ENCODE measurements at regions not wholly inside any gene's neighbourhood (a gene's known extent, or its start where the extent isn't known, plus 50 kb on each side); places are given as distances from the start of the nearest gene placed in this dataset.
"Not testable (repeated sequence)": the region's sequence is repeated elsewhere in the genome, so short reads cannot be mapped to it uniquely, and the experiment has no call there.

DNA sequence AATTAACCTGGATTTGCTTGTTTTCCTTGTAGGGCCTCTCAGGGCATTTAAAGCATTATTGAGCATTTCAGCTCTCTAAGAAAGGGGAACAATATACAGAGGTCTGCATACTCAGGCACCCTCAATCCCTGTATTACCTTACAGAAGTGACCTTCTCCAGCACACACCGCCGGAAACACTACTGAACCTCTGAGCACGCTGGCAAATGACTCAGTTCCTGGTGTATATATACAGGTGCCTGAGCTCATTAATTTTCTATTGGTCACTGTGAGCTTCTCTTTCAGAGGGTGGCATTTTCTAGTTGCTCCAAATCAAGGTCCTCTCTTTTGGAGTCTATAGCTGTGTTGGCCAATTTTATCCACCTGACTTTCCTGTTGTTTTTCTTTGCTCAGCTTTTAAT is 85.2 kb upstream of the COPS8 start:
- TF ChIP-seq, protein P1, sequence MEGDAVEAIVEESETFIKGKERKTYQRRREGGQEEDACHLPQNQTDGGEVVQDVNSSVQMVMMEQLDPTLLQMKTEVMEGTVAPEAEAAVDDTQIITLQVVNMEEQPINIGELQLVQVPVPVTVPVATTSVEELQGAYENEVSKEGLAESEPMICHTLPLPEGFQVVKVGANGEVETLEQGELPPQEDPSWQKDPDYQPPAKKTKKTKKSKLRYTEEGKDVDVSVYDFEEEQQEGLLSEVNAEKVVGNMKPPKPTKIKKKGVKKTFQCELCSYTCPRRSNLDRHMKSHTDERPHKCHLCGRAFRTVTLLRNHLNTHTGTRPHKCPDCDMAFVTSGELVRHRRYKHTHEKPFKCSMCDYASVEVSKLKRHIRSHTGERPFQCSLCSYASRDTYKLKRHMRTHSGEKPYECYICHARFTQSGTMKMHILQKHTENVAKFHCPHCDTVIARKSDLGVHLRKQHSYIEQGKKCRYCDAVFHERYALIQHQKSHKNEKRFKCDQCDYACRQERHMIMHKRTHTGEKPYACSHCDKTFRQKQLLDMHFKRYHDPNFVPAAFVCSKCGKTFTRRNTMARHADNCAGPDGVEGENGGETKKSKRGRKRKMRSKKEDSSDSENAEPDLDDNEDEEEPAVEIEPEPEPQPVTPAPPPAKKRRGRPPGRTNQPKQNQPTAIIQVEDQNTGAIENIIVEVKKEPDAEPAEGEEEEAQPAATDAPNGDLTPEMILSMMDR (IDR thresholded peaks at IDR 0.05) = no peak
- Histone ChIP-seq H3K36me3 (no peaks in the 10 kb centered on the region), H3K27ac (no peak overlapping the region), H3K27me3 (no peaks in the 10 kb centered on the region), H3K4me3 (no peak overlapping the region), H3K9me3 (no peaks in the 10 kb centered on the region), H3K9ac (ENCODE audit: low read depth in 2 of 2, low read length in 2 of 2) (no peak overlapping the region), H3K4me1 (no peaks in the 10 kb centered on the region)
- no peak for DNase-seq
- intact Hi-C loops (cut with DNase I) = no loop called here

DNA sequence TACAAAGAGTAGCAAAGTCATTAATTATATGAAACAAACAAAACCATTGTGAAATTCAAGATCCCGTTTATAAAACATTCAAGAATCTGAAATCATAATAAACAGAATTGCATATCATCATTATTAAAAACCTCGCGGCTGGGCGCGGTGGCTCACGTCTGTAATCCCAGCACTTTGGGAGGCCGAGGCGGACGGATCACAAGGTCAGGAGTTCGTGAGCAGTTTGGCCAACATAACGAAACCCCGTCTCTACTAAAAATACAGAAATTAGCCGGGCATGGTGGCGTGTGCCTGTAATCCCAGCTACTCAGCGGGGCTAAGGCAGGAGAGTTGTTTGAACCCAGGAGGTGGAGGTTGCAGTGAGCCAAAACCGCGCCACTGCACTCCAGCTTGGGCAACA is 80.3 kb upstream of the COPS8 start:
- H3K9ac ChIP-seq (ENCODE audit: low read depth in 2 of 2, low read length in 2 of 2); H3K27ac ChIP-seq; H3K9me3 ChIP-seq; H3K36me3 ChIP-seq; H3K4me3 ChIP-seq; DNase-seq; H3K27me3 ChIP-seq; intact Hi-C loops (cut with DNase I); H3K4me1 ChIP-seq: not testable (repeated sequence)

DNA sequence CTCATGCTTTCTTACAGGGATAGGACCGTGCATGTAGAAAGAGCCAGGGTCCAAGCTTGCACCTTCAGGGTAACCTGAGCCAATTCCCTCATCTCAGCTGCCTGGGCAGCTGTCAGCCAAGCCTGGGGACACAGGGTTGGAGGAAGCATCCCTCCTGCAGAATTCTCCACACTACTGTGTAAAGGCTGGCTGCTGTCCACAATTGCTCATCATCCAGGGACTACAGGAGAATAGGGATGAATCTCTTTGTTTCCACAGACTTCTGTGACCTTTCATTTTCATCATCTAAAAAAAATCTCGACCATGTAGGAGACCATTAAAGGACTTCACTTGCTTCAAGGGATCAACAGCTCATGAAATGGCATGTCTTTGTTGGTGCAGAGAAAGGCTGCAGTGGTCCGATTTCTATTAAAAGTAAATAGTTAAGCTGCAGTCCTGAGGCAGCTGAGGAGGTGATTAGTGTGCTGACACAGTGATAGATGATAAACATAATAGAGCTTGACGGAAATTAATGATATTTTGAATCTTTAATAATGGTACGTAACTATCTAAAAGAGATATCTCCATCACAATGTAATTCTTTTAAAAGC is 74.4 kb upstream of the COPS8 start:
- DNase-seq = no peak
- H3K4me1 ChIP-seq = no peaks in the 10 kb centered on the region
- no peaks in the 10 kb centered on the region for H3K27me3 ChIP-seq
- H3K9me3 ChIP-seq = no peaks in the 10 kb centered on the region
- no peaks in the 10 kb centered on the region for H3K36me3 ChIP-seq
- intact Hi-C loops (cut with DNase I) = no loop called here
- no peak overlapping the region for H3K9ac ChIP-seq (ENCODE audit: low read depth in 2 of 2, low read length in 2 of 2)
- no peak overlapping the region for H3K4me3 ChIP-seq
- TF ChIP-seq, protein P1 (IDR thresholded peaks at IDR 0.05) = no peak
- no peak overlapping the region for H3K27ac ChIP-seq

DNA sequence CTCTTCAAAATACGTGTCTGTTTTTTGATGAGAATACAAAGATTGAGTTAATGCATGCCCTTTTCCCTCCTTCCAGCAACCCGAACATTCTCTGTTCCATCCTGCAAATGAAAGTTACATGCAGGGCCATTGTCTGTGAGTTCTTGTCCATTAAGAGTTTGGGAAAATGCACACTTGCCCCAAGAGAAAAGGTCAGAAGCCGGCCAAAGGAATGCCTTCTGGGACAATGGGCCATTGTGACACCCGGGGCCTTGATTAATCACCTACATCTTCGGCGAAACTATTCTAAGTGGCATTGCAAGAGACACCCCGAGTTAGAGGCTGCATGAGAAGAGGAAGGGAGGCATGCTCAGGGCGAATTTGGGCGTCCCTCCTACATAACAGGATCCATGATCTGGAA is 73.7 kb upstream of the COPS8 start:
- Histone ChIP-seq H3K27me3 (no peaks in the 10 kb centered on the region), H3K9ac (ENCODE audit: low read depth in 2 of 2, low read length in 2 of 2) (no peak overlapping the region), H3K4me3 (no peak overlapping the region), H3K4me1 (no peaks in the 10 kb centered on the region), H3K27ac (no peak overlapping the region), H3K9me3 (no peaks in the 10 kb centered on the region), H3K36me3 (no peaks in the 10 kb centered on the region)
- intact Hi-C loops (cut with DNase I) = no loop called here
- no peak for DNase-seq
- TF ChIP-seq, protein P1 (IDR thresholded peaks at IDR 0.05) = no peak

DNA sequence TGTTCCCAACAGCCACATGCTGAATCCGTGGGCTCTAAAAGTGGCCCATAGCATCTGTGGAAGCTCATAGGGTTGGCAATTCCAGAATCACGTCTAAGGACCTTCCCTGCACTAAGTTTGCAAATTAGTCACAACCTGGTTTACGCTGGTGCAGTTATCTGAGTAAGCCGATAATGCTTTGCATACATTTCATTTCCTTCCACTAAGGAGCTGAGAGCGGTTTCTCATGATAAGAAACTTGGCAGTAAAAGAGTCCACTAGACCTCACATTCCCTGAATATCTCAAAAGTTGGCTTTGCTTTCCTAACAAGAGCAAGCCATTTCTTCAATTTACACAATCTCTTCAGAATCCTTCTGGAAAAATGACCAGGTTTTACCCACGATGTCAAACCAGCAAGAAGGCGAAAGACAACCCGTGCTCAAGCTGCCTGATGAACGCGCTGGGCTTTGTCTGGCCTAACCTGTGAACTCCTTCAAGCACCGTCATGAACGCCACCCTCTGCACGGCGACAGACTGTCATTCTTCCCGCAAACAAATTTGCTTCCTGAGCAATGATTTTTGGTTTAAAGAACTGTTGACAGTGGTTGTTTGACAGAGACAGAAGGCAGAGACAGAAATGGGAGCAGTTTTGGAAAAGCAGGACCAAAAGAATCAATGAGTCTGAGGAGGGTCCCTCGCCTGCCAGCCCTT is 73.0 kb upstream of the COPS8 start:
- H3K27ac ChIP-seq = no peak overlapping the region
- TF ChIP-seq, protein P1 (IDR thresholded peaks at IDR 0.05) = no peak
- intact Hi-C loops (cut with DNase I) = no loop called here

More for the DNA sequence above, 73.0 kb upstream of the COPS8 start:
- no peak for DNase-seq
- H3K4me3 ChIP-seq = no peak overlapping the region
- H3K9ac ChIP-seq (ENCODE audit: low read depth in 2 of 2, low read length in 2 of 2) = no peak overlapping the region
- no peaks in the 10 kb centered on the region for H3K4me1 ChIP-seq
- H3K9me3 ChIP-seq = no peaks in the 10 kb centered on the region
- no peaks in the 10 kb centered on the region for H3K36me3 ChIP-seq
- no peaks in the 10 kb centered on the region for H3K27me3 ChIP-seq
